ENCODE measurements at regions not wholly inside any gene's neighbourhood (a gene's known extent, or its start where the extent isn't known, plus 50 kb on each side); places are given as distances from the start of the nearest gene placed in this dataset.

DNA sequence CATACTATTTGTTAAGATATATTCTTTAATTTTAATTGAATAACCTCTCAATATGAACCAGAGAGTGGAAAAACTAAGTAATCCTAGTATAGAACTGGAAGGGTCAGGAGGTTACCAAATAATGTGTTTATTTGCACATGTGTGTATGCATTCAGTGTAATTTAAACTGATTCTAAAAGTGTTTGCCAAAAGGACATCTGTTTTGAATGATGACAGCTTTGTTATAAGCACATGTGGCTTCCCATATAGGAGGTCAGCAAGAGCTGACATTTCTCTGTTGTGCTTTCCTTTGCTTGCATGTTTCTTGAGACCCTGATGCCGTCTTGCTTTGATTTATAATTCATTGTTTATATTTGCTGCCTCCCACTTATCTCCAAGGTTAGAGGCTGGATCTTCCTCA lies 383.4 kb downstream of the BRINP1 start:
- Histone ChIP-seq H3K4me1 (ENCODE audit: control insufficient read depth, insufficient read depth, low read length) (no peaks in the 10 kb centered on the region), H3K9me3 (ENCODE audit: control insufficient read depth in 2 of 2, low read length in 2 of 2) (no peaks in the 10 kb centered on the region), H3K4me3 (ENCODE audit: low read length in 2 of 2) (no peak overlapping the region), H3K27ac (ENCODE audit: low read length) (no peak overlapping the region), H3K27me3 (ENCODE audit: control insufficient read depth in 1 of 2, insufficient read depth in 2 of 2, low read length in 2 of 2) (no peaks in the 10 kb centered on the region), H3K9ac (ENCODE audit: low read length in 2 of 2) (no peak overlapping the region), H3K36me3 (ENCODE audit: control insufficient read depth in 2 of 2, insufficient read depth in 2 of 2, low read length in 2 of 2) (no peaks in the 10 kb centered on the region)

DNA sequence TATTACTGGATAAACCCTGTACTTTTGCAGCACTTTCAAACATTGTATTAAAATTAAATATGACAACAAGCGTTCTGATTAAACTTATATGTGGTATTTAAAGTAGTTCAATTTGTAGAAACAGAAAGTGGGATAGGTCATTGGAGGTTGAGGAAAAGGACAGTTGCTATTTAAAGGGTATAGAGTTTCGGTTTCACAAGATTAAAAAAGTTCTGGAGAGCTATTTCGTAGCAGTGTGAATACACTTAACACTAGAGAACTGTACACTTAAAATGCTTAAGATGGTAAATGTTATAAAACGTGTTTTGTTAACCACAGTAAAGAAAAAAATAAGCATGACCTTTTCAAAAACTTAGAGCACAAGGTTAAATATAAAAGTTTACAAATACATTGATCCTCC lies 382.1 kb downstream of the BRINP1 start:
- Histone ChIP-seq H3K9ac (ENCODE audit: low read length in 2 of 2) (no peak overlapping the region), H3K9me3 (ENCODE audit: control insufficient read depth in 2 of 2, low read length in 2 of 2) (no peaks in the 10 kb centered on the region), H3K36me3 (ENCODE audit: control insufficient read depth in 2 of 2, insufficient read depth in 2 of 2, low read length in 2 of 2) (no peaks in the 10 kb centered on the region), H3K4me1 (ENCODE audit: control insufficient read depth, insufficient read depth, low read length) (no peaks in the 10 kb centered on the region), H3K27me3 (ENCODE audit: control insufficient read depth in 1 of 2, insufficient read depth in 2 of 2, low read length in 2 of 2) (no peaks in the 10 kb centered on the region), H3K27ac (ENCODE audit: low read length) (no peak overlapping the region), H3K4me3 (ENCODE audit: low read length in 2 of 2) (no peak overlapping the region)

DNA sequence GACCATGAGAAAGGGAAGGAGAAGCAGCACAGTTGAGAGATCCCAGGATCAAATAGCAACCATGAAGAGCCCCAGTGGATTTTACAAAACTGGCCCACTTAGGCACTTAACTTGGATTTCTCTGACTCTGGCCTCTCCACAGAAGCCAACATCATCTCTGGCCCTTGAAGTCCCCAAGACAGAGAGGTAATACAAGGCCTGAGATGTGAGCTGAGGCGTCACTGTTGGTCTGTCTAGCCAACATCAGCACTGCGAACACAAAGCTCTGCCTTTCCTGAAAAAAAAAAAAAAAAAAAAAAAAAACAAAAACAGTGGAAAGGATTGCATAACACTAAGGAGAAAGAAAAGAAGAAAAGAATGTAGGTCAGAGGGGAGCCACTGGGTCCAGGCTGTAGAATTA lies 378.3 kb downstream of the BRINP1 start:
- no peak overlapping the region for H3K4me3 ChIP-seq (ENCODE audit: low read length in 2 of 2)
- no peaks in the 10 kb centered on the region for H3K27me3 ChIP-seq (ENCODE audit: control insufficient read depth in 1 of 2, insufficient read depth in 2 of 2, low read length in 2 of 2)
- H3K36me3 ChIP-seq (ENCODE audit: control insufficient read depth in 2 of 2, insufficient read depth in 2 of 2, low read length in 2 of 2) = no peaks in the 10 kb centered on the region
- no peaks in the 10 kb centered on the region for H3K4me1 ChIP-seq (ENCODE audit: control insufficient read depth, insufficient read depth, low read length)
- H3K9ac ChIP-seq (ENCODE audit: low read length in 2 of 2) = no peak overlapping the region
- no peaks in the 10 kb centered on the region for H3K9me3 ChIP-seq (ENCODE audit: control insufficient read depth in 2 of 2, low read length in 2 of 2)
- H3K27ac ChIP-seq (ENCODE audit: low read length) = no peak overlapping the region

DNA sequence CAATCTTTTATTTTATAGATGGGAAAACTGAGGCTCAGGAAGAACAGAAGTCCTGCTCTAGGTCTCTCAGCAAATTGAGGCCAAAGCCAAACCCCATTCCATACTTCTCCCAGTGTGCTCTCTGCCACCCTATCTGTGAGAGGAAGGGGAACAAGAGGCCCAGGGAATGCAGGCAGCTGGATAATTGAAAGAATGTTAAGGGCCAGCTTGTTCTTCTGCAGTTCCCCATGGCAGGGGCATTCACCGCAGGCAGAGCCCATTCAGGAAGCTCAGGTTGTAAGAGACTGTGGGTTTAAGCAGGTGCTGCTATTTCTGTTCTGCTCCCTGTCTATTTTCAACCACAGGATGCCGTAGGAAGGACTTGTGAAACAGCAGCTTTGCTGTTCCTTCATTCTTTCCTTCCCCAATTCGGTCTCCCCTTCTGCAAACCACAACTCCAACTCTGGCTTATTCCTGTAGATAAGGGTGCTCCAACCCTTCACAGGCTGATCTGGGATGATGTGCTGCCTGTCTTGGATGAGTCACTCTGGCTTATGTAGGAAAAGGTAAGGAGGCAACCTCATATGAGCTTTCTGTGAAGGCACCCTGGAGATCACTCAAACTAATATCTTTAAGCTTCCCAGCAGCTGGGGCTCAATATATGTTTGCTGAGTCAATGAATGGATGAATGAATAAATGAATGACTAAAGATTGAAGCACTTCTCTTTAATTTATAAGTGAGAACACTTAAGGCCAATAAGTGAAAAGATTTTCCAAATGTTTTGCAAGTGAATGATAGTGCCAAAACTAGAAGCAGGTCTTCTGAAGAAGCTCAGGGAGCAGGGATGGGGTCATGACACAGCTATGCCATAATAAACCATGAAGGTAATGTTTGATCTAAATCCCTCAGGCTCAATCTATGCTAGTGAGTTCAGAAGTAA lies 377.6 kb downstream of the BRINP1 start:
- Histone ChIP-seq H3K27me3 (ENCODE audit: control insufficient read depth in 1 of 2, insufficient read depth in 2 of 2, low read length in 2 of 2) (no peaks in the 10 kb centered on the region), H3K4me3 (ENCODE audit: low read length in 2 of 2) (no peak overlapping the region), H3K36me3 (ENCODE audit: control insufficient read depth in 2 of 2, insufficient read depth in 2 of 2, low read length in 2 of 2) (no peaks in the 10 kb centered on the region), H3K9ac (ENCODE audit: low read length in 2 of 2) (no peak overlapping the region), H3K27ac (ENCODE audit: low read length) (no peak overlapping the region), H3K9me3 (ENCODE audit: control insufficient read depth in 2 of 2, low read length in 2 of 2) (no peaks in the 10 kb centered on the region), H3K4me1 (ENCODE audit: control insufficient read depth, insufficient read depth, low read length) (no peaks in the 10 kb centered on the region)

DNA sequence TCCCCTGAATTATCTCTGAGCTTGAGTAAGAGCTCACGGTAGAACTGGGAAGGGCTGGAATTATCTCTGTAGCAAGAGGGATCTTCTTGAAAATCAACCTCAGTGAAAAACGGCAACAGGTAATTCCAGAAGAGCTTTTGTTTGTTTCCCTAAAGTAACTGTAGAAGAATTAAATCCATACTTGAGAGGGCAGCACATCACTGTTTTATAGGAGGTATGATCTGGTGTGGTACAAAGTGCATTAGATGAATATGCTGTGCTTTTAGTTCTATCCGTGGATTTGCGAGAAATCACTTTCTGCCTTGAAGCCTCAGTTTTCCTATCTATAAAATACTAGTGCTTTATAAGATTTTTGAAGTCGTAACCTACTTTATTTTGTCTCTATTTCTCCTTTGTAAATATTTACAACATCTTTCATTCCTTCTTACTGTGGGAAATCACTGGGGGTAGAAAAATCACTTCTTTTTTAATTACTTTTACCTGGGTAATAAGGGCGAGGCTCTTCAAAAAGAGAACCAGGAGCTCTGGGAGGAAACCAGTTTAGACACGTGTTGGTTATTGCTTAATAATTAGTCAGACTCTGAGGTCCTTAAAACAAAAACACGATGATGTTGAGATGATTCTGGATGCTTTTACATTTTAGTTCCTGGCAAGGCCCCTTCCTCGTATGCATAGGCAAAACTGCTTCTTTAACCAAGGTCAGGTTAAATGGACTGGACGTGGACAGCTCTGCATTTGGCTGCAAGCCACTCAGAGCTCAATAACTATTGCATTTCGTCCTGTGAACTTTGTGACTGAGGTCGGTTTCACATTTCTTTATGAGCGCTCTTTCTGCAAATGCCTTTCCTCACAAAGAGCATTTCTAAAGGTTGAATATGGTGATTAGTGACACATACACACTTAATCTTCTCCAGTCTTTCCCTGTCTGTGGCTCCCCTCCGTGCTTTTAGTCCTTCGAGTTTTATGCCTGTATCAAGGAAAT lies 376.1 kb downstream of the BRINP1 start:
- Histone ChIP-seq H3K4me3 (ENCODE audit: low read length in 2 of 2) (no peak overlapping the region), H3K9me3 (ENCODE audit: control insufficient read depth in 2 of 2, low read length in 2 of 2) (no peaks in the 10 kb centered on the region), H3K27me3 (ENCODE audit: control insufficient read depth in 1 of 2, insufficient read depth in 2 of 2, low read length in 2 of 2) (no peaks in the 10 kb centered on the region), H3K36me3 (ENCODE audit: control insufficient read depth in 2 of 2, insufficient read depth in 2 of 2, low read length in 2 of 2) (no peaks in the 10 kb centered on the region), H3K27ac (ENCODE audit: low read length) (no peak overlapping the region), H3K9ac (ENCODE audit: low read length in 2 of 2) (no peak overlapping the region), H3K4me1 (ENCODE audit: control insufficient read depth, insufficient read depth, low read length) (no peaks in the 10 kb centered on the region)

DNA sequence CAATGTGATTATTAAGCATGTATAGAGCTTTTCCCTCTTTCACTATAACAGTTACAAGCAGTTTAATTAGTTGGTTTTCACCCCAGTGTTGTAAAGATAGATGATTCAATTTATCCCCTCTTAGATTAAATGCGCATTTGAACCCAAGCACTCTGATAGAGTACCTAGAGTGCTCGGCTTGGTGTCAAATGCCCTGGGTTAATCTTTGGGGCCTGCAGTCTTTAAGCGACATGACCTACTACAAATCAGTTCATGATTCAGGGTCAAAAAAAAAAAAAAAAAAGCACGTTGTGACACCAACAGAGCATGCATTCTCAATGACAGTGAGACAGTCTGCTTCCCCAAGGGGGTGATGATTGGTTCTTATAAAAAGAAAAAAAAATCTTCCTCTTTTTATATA lies 375.3 kb downstream of the BRINP1 start:
- no peak overlapping the region for H3K4me3 ChIP-seq (ENCODE audit: low read length in 2 of 2)
- H3K27ac ChIP-seq (ENCODE audit: low read length) = no peak overlapping the region
- H3K36me3 ChIP-seq (ENCODE audit: control insufficient read depth in 2 of 2, insufficient read depth in 2 of 2, low read length in 2 of 2) = no peaks in the 10 kb centered on the region
- no peaks in the 10 kb centered on the region for H3K27me3 ChIP-seq (ENCODE audit: control insufficient read depth in 1 of 2, insufficient read depth in 2 of 2, low read length in 2 of 2)
- H3K9ac ChIP-seq (ENCODE audit: low read length in 2 of 2) = no peak overlapping the region
- no peaks in the 10 kb centered on the region for H3K4me1 ChIP-seq (ENCODE audit: control insufficient read depth, insufficient read depth, low read length)
- no peaks in the 10 kb centered on the region for H3K9me3 ChIP-seq (ENCODE audit: control insufficient read depth in 2 of 2, low read length in 2 of 2)

DNA sequence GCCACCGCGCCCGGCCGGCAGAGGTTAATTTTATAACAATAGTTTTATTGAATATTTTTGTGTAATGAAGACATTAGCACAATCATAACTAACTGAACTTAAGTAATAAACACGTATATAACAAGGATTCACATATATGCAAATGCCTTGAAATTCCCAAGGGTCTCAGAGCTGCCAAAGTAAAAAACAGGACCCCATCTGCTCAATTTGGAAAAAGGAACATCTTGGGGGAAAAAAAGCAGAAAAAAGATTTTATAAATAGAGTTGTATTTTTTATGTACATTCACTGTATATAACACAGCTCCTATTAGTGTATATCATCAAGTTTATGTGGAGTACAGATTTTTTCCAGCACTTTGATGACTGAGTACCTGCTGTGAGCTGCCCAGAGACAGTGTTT lies 366.7 kb downstream of the BRINP1 start:
- Histone ChIP-seq H3K36me3 (ENCODE audit: control insufficient read depth in 2 of 2, insufficient read depth in 2 of 2, low read length in 2 of 2) (no peaks in the 10 kb centered on the region), H3K9me3 (ENCODE audit: control insufficient read depth in 2 of 2, low read length in 2 of 2) (no peaks in the 10 kb centered on the region), H3K9ac (ENCODE audit: low read length in 2 of 2) (no peak overlapping the region), H3K4me3 (ENCODE audit: low read length in 2 of 2) (no peak overlapping the region), H3K4me1 (ENCODE audit: control insufficient read depth, insufficient read depth, low read length) (peaks cover 14% of the 10 kb centered on the region), H3K27me3 (ENCODE audit: control insufficient read depth in 1 of 2, insufficient read depth in 2 of 2, low read length in 2 of 2) (no peaks in the 10 kb centered on the region), H3K27ac (ENCODE audit: low read length) (no peak overlapping the region)

DNA sequence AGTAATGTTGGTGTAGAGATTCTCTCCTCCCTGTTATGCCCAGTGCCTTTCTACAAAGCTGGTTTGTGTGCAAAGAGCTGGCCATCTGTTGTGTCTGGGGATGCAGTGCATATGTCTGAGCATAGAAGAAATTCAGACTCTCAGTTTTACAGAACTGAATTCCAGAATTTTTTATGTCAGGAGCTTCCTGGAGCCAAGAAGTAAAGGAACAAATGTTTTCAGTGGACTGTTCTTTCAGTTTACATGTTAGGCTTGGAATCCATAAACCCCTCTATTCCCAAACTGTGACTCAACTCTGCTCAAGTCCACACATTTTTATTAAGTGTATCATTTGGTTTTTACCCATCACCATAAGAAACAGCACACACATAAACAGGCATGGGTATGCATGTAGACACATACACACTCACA lies 366.0 kb downstream of the BRINP1 start:
- Histone ChIP-seq H3K36me3 (ENCODE audit: control insufficient read depth in 2 of 2, insufficient read depth in 2 of 2, low read length in 2 of 2) (no peaks in the 10 kb centered on the region), H3K4me3 (ENCODE audit: low read length in 2 of 2) (no peak overlapping the region), H3K27me3 (ENCODE audit: control insufficient read depth in 1 of 2, insufficient read depth in 2 of 2, low read length in 2 of 2) (no peaks in the 10 kb centered on the region), H3K27ac (ENCODE audit: low read length) (peak overlapping the region; percentile 41), H3K9me3 (ENCODE audit: control insufficient read depth in 2 of 2, low read length in 2 of 2) (no peaks in the 10 kb centered on the region), H3K4me1 (ENCODE audit: control insufficient read depth, insufficient read depth, low read length) (peaks cover 14% of the 10 kb centered on the region), H3K9ac (ENCODE audit: low read length in 2 of 2) (no peak overlapping the region)

DNA sequence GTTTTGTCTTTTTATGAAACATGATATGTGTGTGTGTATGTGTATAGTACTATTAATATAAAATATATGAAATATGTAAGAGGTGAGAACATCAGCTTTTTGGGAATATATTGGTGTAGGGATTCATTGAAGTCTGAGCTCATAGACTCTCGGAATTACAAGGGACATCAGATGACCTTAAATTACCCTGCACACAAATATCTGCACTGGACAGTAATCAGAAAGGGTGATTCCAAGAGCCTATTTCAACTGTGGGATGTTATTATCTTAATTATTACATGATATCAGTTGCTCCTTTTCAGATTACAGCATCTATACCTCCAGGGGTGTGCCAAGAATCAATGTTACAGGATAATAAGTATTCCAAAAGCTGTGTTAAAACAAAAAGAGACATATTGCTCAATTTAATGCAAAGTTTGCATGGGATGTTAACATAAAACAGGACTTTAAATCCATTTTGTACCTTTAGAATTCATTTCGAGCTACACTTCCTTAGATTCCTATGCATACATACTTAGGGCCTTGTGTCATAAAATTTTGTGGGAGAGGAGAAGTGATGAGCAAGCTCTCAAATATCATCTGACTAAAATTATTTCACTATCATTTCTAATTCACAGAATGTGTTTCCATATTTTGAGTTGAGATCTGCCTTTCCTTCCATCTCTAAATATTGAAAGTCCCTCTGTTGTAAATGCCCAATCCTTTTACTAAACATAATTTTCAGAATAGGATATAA lies 365.2 kb downstream of the BRINP1 start:
- Histone ChIP-seq H3K9me3 (ENCODE audit: control insufficient read depth in 2 of 2, low read length in 2 of 2) (no peaks in the 10 kb centered on the region), H3K9ac (ENCODE audit: low read length in 2 of 2) (no peak overlapping the region), H3K4me3 (ENCODE audit: low read length in 2 of 2) (no peak overlapping the region), H3K27me3 (ENCODE audit: control insufficient read depth in 1 of 2, insufficient read depth in 2 of 2, low read length in 2 of 2) (no peaks in the 10 kb centered on the region), H3K36me3 (ENCODE audit: control insufficient read depth in 2 of 2, insufficient read depth in 2 of 2, low read length in 2 of 2) (no peaks in the 10 kb centered on the region), H3K4me1 (ENCODE audit: control insufficient read depth, insufficient read depth, low read length) (peaks cover 14% of the 10 kb centered on the region), H3K27ac (ENCODE audit: low read length) (peak overlapping the region; percentile 7)

DNA sequence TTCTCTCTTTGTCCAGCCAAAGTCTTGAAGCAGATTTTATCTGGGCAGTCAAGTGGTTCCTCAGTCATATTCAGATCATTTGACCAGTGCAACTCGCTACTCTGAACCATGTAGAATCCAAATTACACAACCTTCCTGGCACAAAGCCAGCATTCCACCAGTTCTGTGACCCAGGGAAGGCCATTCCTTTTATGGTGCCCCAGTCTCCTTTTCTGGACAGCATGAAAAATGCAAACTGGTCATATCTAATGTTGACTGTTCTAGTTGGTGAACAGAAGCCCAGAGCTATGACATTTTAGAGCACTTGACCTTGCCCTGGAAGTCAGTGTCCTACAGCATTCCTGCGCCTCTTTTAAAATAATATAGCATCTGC lies 364.6 kb downstream of the BRINP1 start:
- Histone ChIP-seq H3K36me3 (ENCODE audit: control insufficient read depth in 2 of 2, insufficient read depth in 2 of 2, low read length in 2 of 2) (no peaks in the 10 kb centered on the region), H3K4me3 (ENCODE audit: low read length in 2 of 2) (no peak overlapping the region), H3K9ac (ENCODE audit: low read length in 2 of 2) (no peak overlapping the region), H3K9me3 (ENCODE audit: control insufficient read depth in 2 of 2, low read length in 2 of 2) (no peaks in the 10 kb centered on the region), H3K4me1 (ENCODE audit: control insufficient read depth, insufficient read depth, low read length) (peaks cover 14% of the 10 kb centered on the region), H3K27me3 (ENCODE audit: control insufficient read depth in 1 of 2, insufficient read depth in 2 of 2, low read length in 2 of 2) (no peaks in the 10 kb centered on the region), H3K27ac (ENCODE audit: low read length) (peak overlapping the region; percentile 7)

Data from stomach smooth muscle (tissue), 2 donors.